GM13977 (cell line): ENCODE measurements at regions not wholly inside any gene's neighbourhood (a gene's known extent, or its start where the extent isn't known, plus 50 kb on each side); places are given as distances from the start of the nearest gene placed in this dataset.

Experiments used
- DNase-seq: peaks from one replicate; pipeline ENCODE4 v3.0.0; 2012; ENCODE audit warnings: low spot score
- CTCF ChIP-seq: IDR thresholded peaks from 2 replicates; pipeline ENCODE4 v1.5.1; 2012; ENCODE audit warnings: mild to moderate bottlenecking, control low read depth; ENCODE audit not compliant: insufficient read depth; ENCODE audit errors: extremely low read depth, missing control alignments
- in situ Hi-C: fragments of 300-500 bp; cut with MboI; formaldehyde crosslinking; loops from one replicate; pipeline ENCODE4 v1.12.0; 2022; ENCODE audit warnings: low sequenced_read_pairs, low pct_unique_long_range_greater_than_20kb, mixed read lengths, inconsistent platforms; ENCODE audit not compliant: unreplicated experiment

GRCh38 chr9:81268048-81268447 lies 421.3 kb downstream of the TLE1 start:
- in situ Hi-C loops: no loop called here
- DNase-seq: no peak
- no peak for TF ChIP-seq CTCF

GRCh38 chr9:81266674-81267073 lies 422.7 kb downstream of the TLE1 start:
- DNase-seq: no peak
- no peak for TF ChIP-seq CTCF
- in situ Hi-C loops: no loop called here

GRCh38 chr9:81266086-81266485 lies 423.3 kb downstream of the TLE1 start:
- TF ChIP-seq CTCF: no peak
- in situ Hi-C loops: no loop called here
- DNase-seq: no peak

- no peak for TF ChIP-seq CTCF
- no peak for DNase-seq
- in situ Hi-C loops: no loop called here
These were observed 424.8 kb downstream of the TLE1 start for GRCh38 chr9:81264516-81264915.

GRCh38 chr9:81259896-81260295 lies 429.5 kb downstream of the TLE1 start:
- no peak for TF ChIP-seq CTCF
- in situ Hi-C loops: no loop called here

GRCh38 chr9:81256368-81256767 lies 433.0 kb downstream of the TLE1 start:
- TF ChIP-seq CTCF: no peak
- in situ Hi-C loops: no loop called here
- DNase-seq: no peak

More at GRCh38 chr9:81259896-81260295, 429.5 kb downstream of the TLE1 start:
- DNase-seq: no peak

- DNase-seq: no peak
- in situ Hi-C loops: no loop called here
- no peak for TF ChIP-seq CTCF
These were observed 438.7 kb downstream of the TLE1 start for GRCh38 chr9:81250606-81251005.
